GM12872 (cell line): ENCODE measurements at regions not wholly inside any gene's neighbourhood (a gene's known extent, or its start where the extent isn't known, plus 50 kb on each side); places are given as distances from the start of the nearest gene placed in this dataset.

ENCODE experiments used
- TF ChIP-seq, protein P1 (sequence below): IDR thresholded peaks from 3 replicates; pipeline ENCODE4 v1.5.1; 2011; ENCODE audit warnings: low read depth, mild to moderate bottlenecking, low read length, moderate library complexity; ENCODE audit not compliant: insufficient read depth

DNA sequence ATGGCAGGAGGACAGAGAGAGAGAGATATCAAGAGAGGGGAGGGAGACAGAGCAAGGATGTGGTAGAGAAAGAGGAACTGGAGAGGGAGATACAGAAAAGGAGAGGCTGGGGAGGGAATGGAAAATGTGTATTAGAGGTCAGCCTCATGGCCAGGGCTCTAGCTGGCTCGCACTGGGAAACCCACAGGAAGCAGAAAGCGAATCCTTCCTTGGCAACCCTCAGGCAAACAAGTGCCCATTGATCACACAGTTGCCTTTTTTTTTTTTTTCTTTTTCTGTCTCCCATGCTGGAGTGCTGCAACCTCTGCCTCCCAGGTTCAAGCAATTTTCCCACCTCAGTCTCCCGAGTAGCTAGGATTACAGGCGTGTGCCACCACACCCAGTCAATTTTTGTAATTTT is 391.2 kb downstream of the TYW1 start:
- TF ChIP-seq, protein P1, sequence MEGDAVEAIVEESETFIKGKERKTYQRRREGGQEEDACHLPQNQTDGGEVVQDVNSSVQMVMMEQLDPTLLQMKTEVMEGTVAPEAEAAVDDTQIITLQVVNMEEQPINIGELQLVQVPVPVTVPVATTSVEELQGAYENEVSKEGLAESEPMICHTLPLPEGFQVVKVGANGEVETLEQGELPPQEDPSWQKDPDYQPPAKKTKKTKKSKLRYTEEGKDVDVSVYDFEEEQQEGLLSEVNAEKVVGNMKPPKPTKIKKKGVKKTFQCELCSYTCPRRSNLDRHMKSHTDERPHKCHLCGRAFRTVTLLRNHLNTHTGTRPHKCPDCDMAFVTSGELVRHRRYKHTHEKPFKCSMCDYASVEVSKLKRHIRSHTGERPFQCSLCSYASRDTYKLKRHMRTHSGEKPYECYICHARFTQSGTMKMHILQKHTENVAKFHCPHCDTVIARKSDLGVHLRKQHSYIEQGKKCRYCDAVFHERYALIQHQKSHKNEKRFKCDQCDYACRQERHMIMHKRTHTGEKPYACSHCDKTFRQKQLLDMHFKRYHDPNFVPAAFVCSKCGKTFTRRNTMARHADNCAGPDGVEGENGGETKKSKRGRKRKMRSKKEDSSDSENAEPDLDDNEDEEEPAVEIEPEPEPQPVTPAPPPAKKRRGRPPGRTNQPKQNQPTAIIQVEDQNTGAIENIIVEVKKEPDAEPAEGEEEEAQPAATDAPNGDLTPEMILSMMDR = no peak

DNA sequence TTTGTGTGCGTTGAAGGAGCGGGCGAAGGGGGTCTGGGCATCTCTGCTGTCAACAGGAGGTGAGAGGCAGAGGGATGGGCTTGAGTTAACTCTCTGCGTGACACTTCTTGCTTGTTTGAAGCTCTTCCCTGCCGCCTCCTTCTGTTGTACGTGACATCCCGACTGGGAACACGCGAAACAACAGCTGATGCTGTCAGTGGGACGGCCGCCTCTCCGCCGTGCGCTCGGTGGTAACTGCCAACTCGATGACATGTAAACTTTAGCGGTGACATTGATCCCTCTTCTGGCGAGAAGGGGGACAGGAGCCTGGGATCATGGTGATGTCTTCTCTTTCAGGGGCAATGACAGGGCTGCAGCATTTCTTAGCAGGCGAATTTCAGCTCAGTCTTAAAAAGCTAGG is 394.5 kb downstream of the TYW1 start:
- TF ChIP-seq, protein P1 = no peak

GRCh38 chr7:67392596-67393438 is 396.2 kb downstream of the TYW1 start:
- TF ChIP-seq, protein P1 = no peak

- TF ChIP-seq, protein P1 = no peak
These were observed 397.3 kb downstream of the TYW1 start for GRCh38 chr7:67393903-67394302.

DNA sequence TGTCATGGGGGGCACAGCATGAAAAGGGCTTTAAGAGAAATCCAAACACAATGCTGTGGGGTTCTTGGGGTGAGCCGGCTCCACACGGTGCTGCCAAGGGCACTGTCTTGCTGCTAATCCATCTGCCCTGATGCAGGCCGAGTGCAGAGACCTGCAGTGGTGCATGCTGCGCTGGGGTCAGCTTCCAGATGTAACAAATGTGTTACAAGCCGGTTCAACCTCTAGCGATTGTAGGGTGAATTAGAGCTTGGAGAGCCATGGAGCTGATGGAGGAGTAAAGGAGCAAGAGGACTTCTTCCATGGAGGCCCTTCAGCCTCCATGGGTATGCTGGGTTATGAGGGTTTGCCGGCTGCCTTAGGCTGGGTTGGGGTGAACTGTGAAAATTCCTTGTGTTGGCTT is 402.3 kb downstream of the TYW1 start:
- TF ChIP-seq, protein P1 = no peak

DNA sequence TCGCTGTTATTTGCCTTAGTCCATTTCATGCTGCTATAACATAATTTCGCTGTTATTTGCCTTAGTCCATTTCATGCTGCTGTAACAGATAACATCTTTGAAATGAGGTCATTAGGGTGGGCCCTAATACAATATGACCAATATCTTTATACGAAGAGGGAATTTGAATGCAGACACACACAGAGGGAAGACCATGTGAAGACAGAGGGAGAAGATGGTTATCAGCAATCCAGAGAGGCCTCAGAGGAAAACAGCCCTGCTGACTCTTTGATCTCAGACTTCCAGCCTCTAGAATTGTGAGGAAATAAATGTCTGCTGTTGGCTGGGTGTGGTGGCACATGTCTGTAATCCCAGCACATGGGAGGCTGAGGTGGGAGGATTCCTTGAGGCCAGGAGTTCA is 404.9 kb downstream of the TYW1 start:
- TF ChIP-seq, protein P1 = no peak

DNA sequence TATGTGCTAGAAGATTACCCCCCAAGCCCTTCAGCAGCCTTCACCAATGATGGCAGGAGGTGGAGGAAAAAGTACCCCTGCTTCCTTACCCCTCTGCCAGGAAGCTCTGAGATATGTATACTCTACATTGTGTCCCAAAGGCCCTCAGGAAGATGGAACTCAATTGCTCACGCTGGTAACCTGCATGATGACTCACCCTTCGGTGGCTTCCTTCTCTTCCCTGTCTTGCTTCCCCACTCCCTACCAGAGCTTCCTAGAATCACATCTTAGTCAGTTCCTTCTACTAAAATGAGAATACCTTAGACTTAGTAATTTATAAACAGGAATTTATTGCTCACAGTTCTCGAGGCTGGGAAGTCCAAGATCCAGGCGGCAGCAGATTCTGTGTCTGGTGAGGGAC is 405.6 kb downstream of the TYW1 start:
- TF ChIP-seq, protein P1 = no peak
